ENCODE measurements at regions not wholly inside any gene's neighbourhood (a gene's known extent, or its start where the extent isn't known, plus 50 kb on each side); places are given as distances from the start of the nearest gene placed in this dataset.

DNA sequence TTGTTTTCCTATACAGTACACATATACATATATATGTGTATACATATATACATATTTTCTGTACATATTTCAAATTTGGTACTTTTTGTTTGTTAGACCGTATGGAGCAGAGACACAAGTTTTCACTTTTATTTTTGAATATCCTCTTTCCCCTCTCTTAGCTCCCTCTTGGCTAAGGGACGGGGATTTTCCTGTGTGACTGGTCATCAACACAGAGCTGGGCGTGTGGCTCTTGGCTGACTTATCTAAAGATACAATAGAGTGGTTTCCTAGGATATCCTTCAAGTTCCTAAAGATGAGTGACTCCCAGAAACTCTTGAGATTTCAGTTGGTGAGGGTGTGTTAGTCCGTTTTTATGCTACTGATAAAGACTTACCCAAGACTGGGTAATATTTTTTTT, 1404.5 kb upstream of the TMEM132C start:
- TF ChIP-seq, protein P1, sequence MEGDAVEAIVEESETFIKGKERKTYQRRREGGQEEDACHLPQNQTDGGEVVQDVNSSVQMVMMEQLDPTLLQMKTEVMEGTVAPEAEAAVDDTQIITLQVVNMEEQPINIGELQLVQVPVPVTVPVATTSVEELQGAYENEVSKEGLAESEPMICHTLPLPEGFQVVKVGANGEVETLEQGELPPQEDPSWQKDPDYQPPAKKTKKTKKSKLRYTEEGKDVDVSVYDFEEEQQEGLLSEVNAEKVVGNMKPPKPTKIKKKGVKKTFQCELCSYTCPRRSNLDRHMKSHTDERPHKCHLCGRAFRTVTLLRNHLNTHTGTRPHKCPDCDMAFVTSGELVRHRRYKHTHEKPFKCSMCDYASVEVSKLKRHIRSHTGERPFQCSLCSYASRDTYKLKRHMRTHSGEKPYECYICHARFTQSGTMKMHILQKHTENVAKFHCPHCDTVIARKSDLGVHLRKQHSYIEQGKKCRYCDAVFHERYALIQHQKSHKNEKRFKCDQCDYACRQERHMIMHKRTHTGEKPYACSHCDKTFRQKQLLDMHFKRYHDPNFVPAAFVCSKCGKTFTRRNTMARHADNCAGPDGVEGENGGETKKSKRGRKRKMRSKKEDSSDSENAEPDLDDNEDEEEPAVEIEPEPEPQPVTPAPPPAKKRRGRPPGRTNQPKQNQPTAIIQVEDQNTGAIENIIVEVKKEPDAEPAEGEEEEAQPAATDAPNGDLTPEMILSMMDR (IDR thresholded peaks at IDR 0.05; ENCODE audit: low read depth, low read length), result no peak
- TF ChIP-seq, protein P2, sequence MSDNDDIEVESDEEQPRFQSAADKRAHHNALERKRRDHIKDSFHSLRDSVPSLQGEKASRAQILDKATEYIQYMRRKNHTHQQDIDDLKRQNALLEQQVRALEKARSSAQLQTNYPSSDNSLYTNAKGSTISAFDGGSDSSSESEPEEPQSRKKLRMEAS (IDR thresholded peaks at IDR 0.05; ENCODE audit: low read depth, low read length), result no peak
- TF ChIP-seq POLR2A (IDR thresholded peaks at IDR 0.05; ENCODE audit: extremely low read depth, insufficient read length), result no peak
- TF ChIP-seq MYC (IDR thresholded peaks at IDR 0.05; ENCODE audit: low read depth, low read length), result no peak
